BE2C (cell line): ENCODE measurements at regions not wholly inside any gene's neighbourhood (a gene's known extent, or its start where the extent isn't known, plus 50 kb on each side); places are given as distances from the start of the nearest gene placed in this dataset.

Experiments
- DNase-seq: peaks from one replicate; pipeline ENCODE4 v3.0.0-alpha.2; 2020
- H3K27me3 ChIP-seq: fragments of 250-450 bp; sonication (Bioruptor Pico); 2 replicates; pipeline ENCODE4 v1.5.1; 2020; ENCODE audit warnings: mild to moderate bottlenecking
- H3K36me3 ChIP-seq: fragments of 250-450 bp; sonication (Bioruptor Pico); 2 replicates; pipeline ENCODE4 v1.5.1; 2020; ENCODE audit warnings: mild to moderate bottlenecking
- H3K4me1 ChIP-seq: fragments of 250-450 bp; sonication (Bioruptor Pico); 2 replicates; pipeline ENCODE4 v1.5.1; 2020
- H3K4me3 ChIP-seq: 2 replicates; pipeline ENCODE4 v1.5.1; 2011; ENCODE audit warnings: low read depth, low read length
- H3K9me3 ChIP-seq: fragments of 250-450 bp; sonication (Bioruptor Pico); 2 replicates; pipeline ENCODE4 v1.5.1; 2020
- CTCF ChIP-seq: IDR thresholded peaks from 2 replicates; pipeline ENCODE4 v1.5.1; 2012; ENCODE audit warnings: mild to moderate bottlenecking, low read depth, low read length

GRCh38 chr14:98227000-98227726 lies 1044.8 kb downstream of the BCL11B start:
- TF ChIP-seq CTCF = no peak
- H3K9me3 ChIP-seq = no peaks in the 10 kb centered on the region
- DNase-seq = no peak
- H3K4me3 ChIP-seq = no peak overlapping the region
- H3K4me1 ChIP-seq = no peaks in the 10 kb centered on the region
- no peaks in the 10 kb centered on the region for H3K27me3 ChIP-seq
- H3K36me3 ChIP-seq = no peaks in the 10 kb centered on the region

DNA sequence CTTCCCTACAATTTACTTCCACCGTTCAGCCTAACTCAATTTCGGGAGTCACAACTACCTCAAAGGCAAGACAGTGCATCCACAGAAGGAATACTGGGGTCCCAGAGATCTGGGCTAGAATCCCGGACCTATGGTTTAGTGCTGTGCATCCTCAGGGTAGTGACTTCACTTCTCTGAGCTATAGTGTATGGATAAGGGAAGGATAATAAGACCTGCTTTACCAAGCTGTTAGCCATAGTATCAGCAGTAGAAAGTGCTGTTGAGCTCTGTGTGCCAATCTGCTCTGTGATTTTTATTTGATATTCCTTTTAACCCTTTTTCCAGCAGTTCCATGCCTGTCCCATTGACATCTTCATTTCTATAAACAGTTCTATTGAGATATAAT lies 1044.3 kb downstream of the BCL11B start:
- Histone ChIP-seq H3K9me3 (no peaks in the 10 kb centered on the region), H3K4me3 (no peak overlapping the region), H3K4me1 (no peaks in the 10 kb centered on the region), H3K27me3 (no peaks in the 10 kb centered on the region), H3K36me3 (no peaks in the 10 kb centered on the region)
- DNase-seq = no peak
- TF ChIP-seq CTCF = no peak

DNA sequence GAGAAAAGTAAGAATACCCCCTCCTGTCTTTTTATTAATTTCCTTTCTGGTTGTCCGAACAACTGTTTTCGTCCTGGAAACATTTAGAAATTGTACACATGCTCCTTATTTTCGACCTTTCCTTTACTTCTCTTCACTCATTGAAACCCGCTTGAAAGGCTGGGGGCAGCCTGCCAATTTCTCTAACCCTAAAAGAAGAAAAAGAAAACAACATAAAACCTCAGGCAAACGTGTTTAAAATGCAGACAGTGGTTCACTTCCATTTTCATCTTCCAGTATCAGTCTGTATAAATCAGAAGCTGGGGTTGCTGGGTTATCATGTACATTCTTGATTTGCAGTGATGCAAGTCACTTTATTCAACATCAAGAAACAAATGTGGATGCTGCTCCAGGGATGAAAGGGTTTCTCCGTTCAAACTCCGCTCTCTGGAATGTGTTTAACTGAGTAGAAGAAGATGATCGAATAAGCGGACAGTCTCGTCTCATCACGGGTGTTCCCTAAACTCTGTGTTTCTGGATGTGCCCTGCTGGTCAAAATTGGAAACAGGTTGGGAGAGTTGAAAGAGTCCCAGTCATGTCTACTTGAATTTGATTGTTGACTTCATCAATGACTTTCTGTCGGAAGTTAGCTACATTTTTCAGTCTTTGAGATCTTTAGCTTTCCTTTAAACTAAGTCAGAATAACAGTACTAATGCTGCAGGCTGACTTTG lies 1042.2 kb downstream of the BCL11B start:
- Histone ChIP-seq H3K9me3 (no peaks in the 10 kb centered on the region), H3K4me1 (no peaks in the 10 kb centered on the region), H3K36me3 (no peaks in the 10 kb centered on the region), H3K4me3 (no peak overlapping the region), H3K27me3 (no peaks in the 10 kb centered on the region)
- no peak for TF ChIP-seq CTCF
- no peak for DNase-seq

DNA sequence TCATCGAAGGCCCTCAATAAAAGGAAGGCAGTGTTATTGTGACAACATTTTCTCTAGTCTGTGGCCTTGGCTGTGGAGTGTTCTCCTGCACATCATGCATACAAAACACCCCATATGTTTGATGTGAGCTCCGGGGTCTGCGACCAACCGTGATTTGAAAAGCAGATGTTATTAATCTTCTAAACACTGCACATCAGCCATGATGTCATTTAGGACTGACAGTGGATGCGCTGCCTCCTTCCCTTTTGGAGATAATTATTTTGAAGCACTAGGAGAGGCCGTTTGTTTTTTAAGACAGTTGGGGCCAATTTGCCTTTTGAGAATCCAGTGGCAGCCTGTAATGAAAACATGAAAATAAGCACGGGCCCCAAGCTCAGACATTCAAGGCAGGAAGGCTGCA lies 1041.6 kb downstream of the BCL11B start:
- H3K4me1 ChIP-seq = no peaks in the 10 kb centered on the region
- H3K27me3 ChIP-seq = no peaks in the 10 kb centered on the region
- DNase-seq = no peak
- TF ChIP-seq CTCF = no peak
- H3K4me3 ChIP-seq = no peak overlapping the region
- H3K9me3 ChIP-seq = no peaks in the 10 kb centered on the region
- H3K36me3 ChIP-seq = no peaks in the 10 kb centered on the region

DNA sequence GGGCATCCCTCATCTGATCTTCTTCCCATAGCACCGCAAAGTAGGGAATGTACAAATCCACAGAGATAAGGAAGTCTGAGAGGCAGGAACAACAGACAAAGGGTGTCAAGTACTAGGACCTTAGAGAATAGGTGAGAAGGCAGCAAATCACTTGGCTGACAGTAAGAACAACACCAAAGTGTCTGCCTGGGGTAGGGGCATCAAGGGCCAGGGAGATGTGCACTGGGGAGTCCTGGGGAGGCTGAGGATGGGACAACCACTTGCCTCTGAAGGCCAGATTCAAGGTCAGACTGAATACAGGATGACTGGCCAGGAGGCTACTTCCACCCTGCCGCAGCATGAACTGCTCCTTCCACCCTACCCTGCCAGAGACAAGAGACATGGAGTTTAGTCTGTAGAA lies 1040.8 kb downstream of the BCL11B start:
- no peaks in the 10 kb centered on the region for H3K9me3 ChIP-seq
- no peaks in the 10 kb centered on the region for H3K27me3 ChIP-seq
- H3K4me1 ChIP-seq = no peaks in the 10 kb centered on the region
- no peak for DNase-seq
- H3K4me3 ChIP-seq = no peak overlapping the region
- no peak for TF ChIP-seq CTCF
- H3K36me3 ChIP-seq = no peaks in the 10 kb centered on the region

DNA sequence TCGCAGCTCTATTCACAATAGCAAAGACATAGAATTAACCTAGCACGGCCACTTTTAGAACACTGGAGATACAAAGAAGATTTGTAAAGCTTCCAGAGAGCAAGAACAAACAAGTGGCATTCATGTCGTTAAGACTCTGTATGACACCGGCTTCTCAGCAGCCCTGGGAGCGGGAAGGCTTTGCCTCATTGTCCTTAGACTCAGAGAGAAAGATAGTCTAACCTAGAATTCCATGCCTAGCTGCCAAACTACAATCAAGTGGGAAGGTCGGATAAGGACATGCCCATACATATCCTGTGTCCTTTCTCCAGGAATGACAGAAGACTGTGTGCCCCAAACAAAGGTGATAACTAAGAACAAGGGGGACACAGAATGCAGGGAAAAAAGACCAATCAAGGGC lies 1038.3 kb downstream of the BCL11B start:
- Histone ChIP-seq H3K36me3 (no peaks in the 10 kb centered on the region), H3K9me3 (no peaks in the 10 kb centered on the region), H3K4me3 (no peak overlapping the region), H3K27me3 (no peaks in the 10 kb centered on the region), H3K4me1 (no peaks in the 10 kb centered on the region)
- no peak for DNase-seq
- no peak for TF ChIP-seq CTCF
